ENCODE measurements at regions not wholly inside any gene's neighbourhood (a gene's known extent, or its start where the extent isn't known, plus 50 kb on each side); places are given as distances from the start of the nearest gene placed in this dataset.

GRCh38 chr16:79845734-79846135 is 245.2 kb upstream of the MAF start:
- TF ChIP-seq CTCF (IDR thresholded peaks at IDR 0.05) (no peak), POLR2A (IDR thresholded peaks at IDR 0.05) (no peak)
